ENCODE measurements at regions not wholly inside any gene's neighbourhood (a gene's known extent, or its start where the extent isn't known, plus 50 kb on each side); places are given as distances from the start of the nearest gene placed in this dataset.

DNA sequence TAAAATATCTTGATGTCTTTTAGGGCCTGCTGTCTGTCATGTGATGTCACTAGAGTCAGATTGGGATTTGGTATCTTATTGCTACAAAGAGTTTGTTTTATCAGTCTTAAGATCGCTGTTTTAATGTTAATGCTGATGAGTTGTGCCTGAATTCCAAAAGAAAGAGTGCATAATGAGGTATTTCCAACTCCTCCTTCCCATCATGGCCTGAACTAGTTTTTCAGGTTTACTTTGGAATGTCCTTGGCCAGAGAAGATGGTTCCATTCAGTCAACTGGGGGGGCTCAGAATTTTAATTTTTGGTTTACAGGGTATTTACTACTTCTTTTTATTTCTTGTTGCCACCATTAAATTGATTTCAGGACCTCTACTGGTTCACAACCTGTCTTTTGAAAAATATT lies 74.3 kb upstream of the MARCHF11 start:
- intact Hi-C loops (cut with micrococcal nuclease), result no loop called here

DNA sequence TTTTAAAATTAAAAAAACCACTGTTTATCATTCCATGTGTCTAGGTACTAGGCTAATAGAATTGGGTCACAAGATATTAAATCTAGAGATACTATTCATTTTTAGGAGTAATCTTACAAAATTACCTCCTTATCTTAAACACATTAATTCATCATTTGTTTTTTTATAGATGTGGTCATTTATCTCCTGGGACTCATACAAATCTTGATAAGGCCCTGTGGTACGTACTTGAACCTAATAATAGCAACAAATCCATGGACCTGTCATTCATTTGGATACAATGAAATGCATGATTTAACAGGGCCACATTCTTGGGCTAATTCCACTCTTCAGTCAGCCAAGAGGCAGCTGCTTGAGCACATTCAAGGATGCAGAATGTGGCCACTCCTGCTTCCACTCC lies 66.4 kb upstream of the MARCHF11 start:
- intact Hi-C loops (cut with micrococcal nuclease), result no loop called here
- DNase-seq (no peak), ATAC-seq (ENCODE audit: low read depth) (no peak)
- no peaks in the 10 kb centered on the region for H3K36me3 Mint-ChIP-seq (ENCODE audit: low read depth)
- no peaks in the 10 kb centered on the region for H3K27me3 Mint-ChIP-seq
- ChIA-PET POLR2A (no interaction called here), CTCF (no interaction called here)
- peaks cover 11% of the 10 kb centered on the region for H3K9me3 Mint-ChIP-seq
- no peaks in the 10 kb centered on the region for H3K4me1 Mint-ChIP-seq
- H3K4me3 Mint-ChIP-seq, result no peak overlapping the region
- H3K27ac Mint-ChIP-seq, result no peak overlapping the region
- TF ChIP-seq, protein P1, sequence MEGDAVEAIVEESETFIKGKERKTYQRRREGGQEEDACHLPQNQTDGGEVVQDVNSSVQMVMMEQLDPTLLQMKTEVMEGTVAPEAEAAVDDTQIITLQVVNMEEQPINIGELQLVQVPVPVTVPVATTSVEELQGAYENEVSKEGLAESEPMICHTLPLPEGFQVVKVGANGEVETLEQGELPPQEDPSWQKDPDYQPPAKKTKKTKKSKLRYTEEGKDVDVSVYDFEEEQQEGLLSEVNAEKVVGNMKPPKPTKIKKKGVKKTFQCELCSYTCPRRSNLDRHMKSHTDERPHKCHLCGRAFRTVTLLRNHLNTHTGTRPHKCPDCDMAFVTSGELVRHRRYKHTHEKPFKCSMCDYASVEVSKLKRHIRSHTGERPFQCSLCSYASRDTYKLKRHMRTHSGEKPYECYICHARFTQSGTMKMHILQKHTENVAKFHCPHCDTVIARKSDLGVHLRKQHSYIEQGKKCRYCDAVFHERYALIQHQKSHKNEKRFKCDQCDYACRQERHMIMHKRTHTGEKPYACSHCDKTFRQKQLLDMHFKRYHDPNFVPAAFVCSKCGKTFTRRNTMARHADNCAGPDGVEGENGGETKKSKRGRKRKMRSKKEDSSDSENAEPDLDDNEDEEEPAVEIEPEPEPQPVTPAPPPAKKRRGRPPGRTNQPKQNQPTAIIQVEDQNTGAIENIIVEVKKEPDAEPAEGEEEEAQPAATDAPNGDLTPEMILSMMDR (IDR thresholded peaks at IDR 0.05), result no peak

More for the DNA sequence above, 74.3 kb upstream of the MARCHF11 start:
- no peaks in the 10 kb centered on the region for H3K4me1 Mint-ChIP-seq
- peaks cover 10% of the 10 kb centered on the region for H3K9me3 Mint-ChIP-seq
- H3K4me3 Mint-ChIP-seq, result no peak overlapping the region
- ChIA-PET CTCF (no interaction called here), POLR2A (no interaction called here)
- ATAC-seq (ENCODE audit: low read depth) (no peak), DNase-seq (no peak)
- H3K27me3 Mint-ChIP-seq, result no peaks in the 10 kb centered on the region
- H3K27ac Mint-ChIP-seq, result no peak overlapping the region
- TF ChIP-seq, protein P1 (IDR thresholded peaks at IDR 0.05), result no peak
- H3K36me3 Mint-ChIP-seq (ENCODE audit: low read depth), result no peaks in the 10 kb centered on the region

DNA sequence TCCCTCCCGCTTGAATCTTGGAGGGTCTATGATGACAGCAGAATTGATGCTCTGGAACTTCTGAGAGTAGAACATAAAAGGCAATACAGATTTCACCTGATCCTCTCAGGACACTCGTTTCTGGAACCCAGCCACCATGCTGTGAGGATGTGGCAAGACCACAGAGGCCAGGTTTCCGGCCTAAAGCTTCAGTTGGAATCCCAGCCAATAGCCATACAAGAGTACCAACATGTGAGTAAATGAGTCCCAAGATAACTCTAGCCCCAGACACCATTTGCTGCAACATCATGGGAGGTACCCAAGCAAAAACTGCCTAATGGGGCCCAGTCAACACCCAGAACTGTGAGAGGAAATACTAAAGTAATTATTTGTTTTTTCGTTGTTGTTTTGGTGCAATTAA lies 65.7 kb upstream of the MARCHF11 start:
- intact Hi-C loops (cut with micrococcal nuclease), result no loop called here
- Mint-ChIP-seq H3K4me3 (no peak overlapping the region), H3K27me3 (no peaks in the 10 kb centered on the region), H3K4me1 (no peaks in the 10 kb centered on the region), H3K36me3 (ENCODE audit: low read depth) (no peaks in the 10 kb centered on the region), H3K9me3 (peaks cover 11% of the 10 kb centered on the region), H3K27ac (no peak overlapping the region)
- ATAC-seq (ENCODE audit: low read depth), result no peak
- TF ChIP-seq, protein P1 (IDR thresholded peaks at IDR 0.05), result no peak
- no peak for DNase-seq
- ChIA-PET POLR2A (no interaction called here), CTCF (no interaction called here)

DNA sequence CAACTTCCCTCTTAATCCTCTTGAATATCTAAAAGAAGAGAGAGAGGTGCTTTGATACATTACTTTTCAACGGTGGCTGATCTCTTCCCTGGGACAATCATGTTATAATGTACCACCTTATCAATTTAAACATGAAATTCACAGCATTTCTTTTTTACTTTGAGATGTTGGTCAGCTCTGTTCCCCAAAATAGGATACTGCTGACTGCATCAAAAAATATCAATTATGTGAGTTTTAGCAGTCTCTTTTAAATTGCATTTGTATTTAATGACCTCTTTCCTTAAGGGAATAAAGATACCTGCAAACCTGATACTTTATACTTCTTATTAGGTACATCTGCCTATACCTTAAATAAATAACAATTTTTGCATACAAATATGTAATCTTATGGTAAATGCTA lies 58.4 kb upstream of the MARCHF11 start:
- H3K4me3 Mint-ChIP-seq, result no peak overlapping the region
- ChIA-PET CTCF (no interaction called here), POLR2A (no interaction called here)
- no peaks in the 10 kb centered on the region for H3K36me3 Mint-ChIP-seq (ENCODE audit: low read depth)
- H3K9me3 Mint-ChIP-seq, result peaks cover 7% of the 10 kb centered on the region
- DNase-seq (no peak), ATAC-seq (ENCODE audit: low read depth) (no peak)
- no peaks in the 10 kb centered on the region for H3K27me3 Mint-ChIP-seq
- TF ChIP-seq, protein P1 (IDR thresholded peaks at IDR 0.05), result no peak
- no peaks in the 10 kb centered on the region for H3K4me1 Mint-ChIP-seq
- intact Hi-C loops (cut with micrococcal nuclease), result no loop called here
- no peak overlapping the region for H3K27ac Mint-ChIP-seq

DNA sequence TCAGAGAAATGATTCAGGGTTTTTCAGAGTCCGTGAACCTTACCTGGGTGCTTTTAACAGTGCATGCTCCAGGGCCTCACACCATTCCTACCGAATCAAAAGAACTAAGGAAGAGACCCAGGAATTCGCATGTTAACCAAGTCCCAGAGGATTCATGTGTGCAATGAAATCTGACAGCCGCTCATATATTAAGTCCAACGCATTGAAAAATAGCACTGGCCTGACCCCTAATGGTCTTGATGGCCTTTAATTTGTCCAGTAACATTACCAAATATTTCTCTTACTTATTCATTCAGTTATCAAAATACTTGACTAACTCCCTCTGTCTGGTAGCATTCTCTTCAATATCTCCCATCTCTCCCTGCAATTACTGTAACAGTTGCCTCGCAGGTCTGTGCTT lies 55.0 kb upstream of the MARCHF11 start:
- Mint-ChIP-seq H3K4me1 (no peaks in the 10 kb centered on the region), H3K27me3 (no peaks in the 10 kb centered on the region), H3K9me3 (peaks cover 6% of the 10 kb centered on the region), H3K36me3 (ENCODE audit: low read depth) (no peaks in the 10 kb centered on the region), H3K27ac (no peak overlapping the region), H3K4me3 (no peak overlapping the region)
- ChIA-PET POLR2A (no interaction called here), CTCF (no interaction called here)
- intact Hi-C loops (cut with micrococcal nuclease), result no loop called here
- DNase-seq (no peak), ATAC-seq (ENCODE audit: low read depth) (no peak)
- TF ChIP-seq, protein P1 (IDR thresholded peaks at IDR 0.05), result no peak

Measured in activated B cell treated with CpG ODN at 0.5 μM for 24 hours (primary cell).